HG03025 (cell line): ENCODE measurements at regions not wholly inside any gene's neighbourhood (a gene's known extent, or its start where the extent isn't known, plus 50 kb on each side); places are given as distances from the start of the nearest gene placed in this dataset.
A peak's percentile ranks its signal among the peaks of the same experiment; 100 is the strongest.

Experiments
- ATAC-seq: cut with Tn5 transposase; IDR thresholded peaks from one replicate; pipeline ENCODE4 v1.9.1; 2021; ENCODE audit warnings: mild to moderate bottlenecking, moderate library complexity; ENCODE audit not compliant: unreplicated experiment, low FRiP score

GRCh38 chr3:81439108-81439507 lies 322.3 kb downstream of the GBE1 start:
- ATAC-seq, result no peak

- no peak for ATAC-seq
Measured at GRCh38 chr3:81437683-81438082, 323.8 kb downstream of the GBE1 start.

- no peak for ATAC-seq
Measured at GRCh38 chr3:81436182-81436581, 325.3 kb downstream of the GBE1 start.

- no peak for ATAC-seq
Measured at GRCh38 chr3:81435050-81435449, 326.4 kb downstream of the GBE1 start.

GRCh38 chr3:81434161-81434560 lies 327.3 kb downstream of the GBE1 start:
- no peak for ATAC-seq

GRCh38 chr3:81433675-81434074 lies 327.8 kb downstream of the GBE1 start:
- peak; percentile 51 for ATAC-seq

- ATAC-seq, result no peak
Measured at GRCh38 chr3:81432456-81432855, 329.0 kb downstream of the GBE1 start.

- ATAC-seq, result no peak
Measured at GRCh38 chr3:81426826-81427577, 334.4 kb downstream of the GBE1 start.

- ATAC-seq, result no peak
Measured at GRCh38 chr3:81425198-81425868, 336.1 kb downstream of the GBE1 start.

- ATAC-seq, result no peak
Measured at GRCh38 chr3:81419228-81419627, 342.2 kb downstream of the GBE1 start.

- ATAC-seq, result no peak
Measured at GRCh38 chr3:81416812-81417211, 344.6 kb downstream of the GBE1 start.

- ATAC-seq, result no peak
Measured at GRCh38 chr3:81406318-81406717, 355.1 kb downstream of the GBE1 start.

GRCh38 chr3:81395739-81396513 lies 365.5 kb downstream of the GBE1 start:
- no peak for ATAC-seq

GRCh38 chr3:81394651-81395524 lies 366.6 kb downstream of the GBE1 start:
- no peak for ATAC-seq

GRCh38 chr3:81393251-81393650 lies 368.2 kb downstream of the GBE1 start:
- no peak for ATAC-seq

- no peak for ATAC-seq
Measured at GRCh38 chr3:81390796-81391195, 370.6 kb downstream of the GBE1 start.

GRCh38 chr3:81388191-81388590 lies 373.3 kb downstream of the GBE1 start:
- ATAC-seq, result no peak

GRCh38 chr3:81382470-81382869 lies 379.0 kb downstream of the GBE1 start:
- no peak for ATAC-seq

- ATAC-seq, result no peak
Measured at GRCh38 chr3:81380234-81380633, 381.2 kb downstream of the GBE1 start.

- ATAC-seq, result no peak
Measured at GRCh38 chr3:81378552-81379293, 382.7 kb downstream of the GBE1 start.
